Retinal pigment epithelial cell (primary cell): ENCODE measurements at regions not wholly inside any gene's neighbourhood (a gene's known extent, or its start where the extent isn't known, plus 50 kb on each side); places are given as distances from the start of the nearest gene placed in this dataset.
"Not testable (repeated sequence)": the region's sequence is repeated elsewhere in the genome, so short reads cannot be mapped to it uniquely, and the experiment has no call there.

Experiments
- DNase-seq: peaks from one replicate; pipeline ENCODE4 v3.0.0-alpha.2; 2010; ENCODE audit warnings: low read depth
- H3K4me3 ChIP-seq: 2 replicates; pipeline ENCODE4 v1.5.1; 2011; ENCODE audit warnings: mild to moderate bottlenecking, low read length, control low read depth, moderate library complexity
- TF ChIP-seq, protein P1 (sequence below): conservative IDR thresholded peaks from 2 replicates; pipeline ENCODE4 v1.5.1; 2011; ENCODE audit warnings: low read depth, low read length, control low read depth, inconsistent platforms

DNA sequence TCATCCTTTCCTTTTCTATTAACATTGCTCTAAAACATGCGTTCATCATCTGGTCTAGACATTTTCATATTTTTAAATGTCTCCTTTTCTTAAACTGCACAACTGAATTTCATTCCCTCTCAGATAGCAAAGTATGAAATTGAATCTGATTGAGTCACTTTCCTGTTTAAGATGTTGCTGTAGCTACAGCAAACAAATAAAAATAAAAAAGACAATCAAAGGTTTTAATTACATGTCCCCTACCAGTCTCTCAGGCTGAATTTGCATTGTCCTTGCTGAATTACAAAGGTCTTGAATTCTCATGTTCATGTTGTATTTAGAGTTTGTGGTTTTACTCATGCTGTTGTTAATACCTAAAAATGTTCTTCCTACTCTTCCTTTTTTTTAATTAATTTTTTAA, 537.9 kb upstream of the LRATD1 start:
- TF ChIP-seq, protein P1, sequence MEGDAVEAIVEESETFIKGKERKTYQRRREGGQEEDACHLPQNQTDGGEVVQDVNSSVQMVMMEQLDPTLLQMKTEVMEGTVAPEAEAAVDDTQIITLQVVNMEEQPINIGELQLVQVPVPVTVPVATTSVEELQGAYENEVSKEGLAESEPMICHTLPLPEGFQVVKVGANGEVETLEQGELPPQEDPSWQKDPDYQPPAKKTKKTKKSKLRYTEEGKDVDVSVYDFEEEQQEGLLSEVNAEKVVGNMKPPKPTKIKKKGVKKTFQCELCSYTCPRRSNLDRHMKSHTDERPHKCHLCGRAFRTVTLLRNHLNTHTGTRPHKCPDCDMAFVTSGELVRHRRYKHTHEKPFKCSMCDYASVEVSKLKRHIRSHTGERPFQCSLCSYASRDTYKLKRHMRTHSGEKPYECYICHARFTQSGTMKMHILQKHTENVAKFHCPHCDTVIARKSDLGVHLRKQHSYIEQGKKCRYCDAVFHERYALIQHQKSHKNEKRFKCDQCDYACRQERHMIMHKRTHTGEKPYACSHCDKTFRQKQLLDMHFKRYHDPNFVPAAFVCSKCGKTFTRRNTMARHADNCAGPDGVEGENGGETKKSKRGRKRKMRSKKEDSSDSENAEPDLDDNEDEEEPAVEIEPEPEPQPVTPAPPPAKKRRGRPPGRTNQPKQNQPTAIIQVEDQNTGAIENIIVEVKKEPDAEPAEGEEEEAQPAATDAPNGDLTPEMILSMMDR, result no peak
- H3K4me3 ChIP-seq, result no peak overlapping the region
- no peak for DNase-seq

DNA sequence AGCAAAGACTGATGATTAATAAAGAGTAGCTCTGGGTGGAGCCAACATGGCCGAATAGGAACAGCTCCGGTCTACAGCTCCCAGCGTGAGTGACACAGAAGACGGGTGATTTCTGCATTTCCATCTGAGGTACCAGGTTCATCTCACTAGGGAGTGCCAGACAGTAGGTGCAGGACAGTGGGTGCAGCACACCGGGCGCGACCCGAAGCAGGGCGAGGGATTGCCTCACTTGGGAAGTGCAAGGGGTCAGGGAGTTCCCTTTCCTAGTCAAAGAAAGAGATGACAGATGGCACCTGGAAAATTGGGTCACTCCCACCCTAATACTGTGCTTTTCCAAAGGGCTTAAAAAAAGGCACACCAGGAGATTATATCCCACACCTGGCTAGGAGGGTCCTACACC, 533.4 kb upstream of the LRATD1 start:
- H3K4me3 ChIP-seq, DNase-seq: not testable (repeated sequence)

DNA sequence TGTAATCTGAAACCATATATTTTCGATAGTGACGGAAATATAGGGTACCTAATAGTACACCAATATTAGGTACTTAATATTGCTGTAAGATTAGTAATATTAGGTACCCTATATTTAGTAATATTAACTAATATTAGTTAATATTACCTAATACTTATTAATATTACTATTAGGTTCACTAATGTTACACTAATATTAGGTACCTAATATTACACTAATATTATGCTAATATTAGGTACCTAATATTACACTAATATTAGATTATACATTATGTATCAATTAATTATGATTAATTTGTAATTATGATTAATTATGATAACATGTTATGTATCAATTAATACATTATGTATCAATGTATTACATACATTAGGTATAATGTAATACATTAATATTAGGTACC, 518.2 kb upstream of the LRATD1 start:
- DNase-seq, result no peak
- no peak overlapping the region for H3K4me3 ChIP-seq
- TF ChIP-seq, protein P1, result no peak

DNA sequence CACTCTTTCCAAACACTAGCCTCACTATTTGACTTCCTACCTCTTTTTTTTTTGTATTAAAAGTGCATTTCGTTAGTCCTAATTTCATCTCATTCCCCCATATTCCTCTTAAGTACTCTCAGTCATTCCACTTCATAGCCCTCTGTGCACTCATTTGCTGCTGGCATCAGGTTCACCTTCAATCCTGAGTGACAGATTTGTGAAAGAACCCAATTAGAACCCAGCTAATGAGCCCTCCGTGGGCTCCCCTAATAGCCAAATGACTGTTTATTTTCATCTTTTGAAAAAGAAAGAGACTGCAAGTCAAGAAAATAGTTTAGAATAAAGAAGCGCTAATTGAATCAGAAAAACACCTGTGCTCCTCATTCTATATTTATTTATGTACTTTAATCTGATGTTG, 512.1 kb upstream of the LRATD1 start:
- no peak overlapping the region for H3K4me3 ChIP-seq
- DNase-seq, result peak; percentile 2
- TF ChIP-seq, protein P1, result no peak

DNA sequence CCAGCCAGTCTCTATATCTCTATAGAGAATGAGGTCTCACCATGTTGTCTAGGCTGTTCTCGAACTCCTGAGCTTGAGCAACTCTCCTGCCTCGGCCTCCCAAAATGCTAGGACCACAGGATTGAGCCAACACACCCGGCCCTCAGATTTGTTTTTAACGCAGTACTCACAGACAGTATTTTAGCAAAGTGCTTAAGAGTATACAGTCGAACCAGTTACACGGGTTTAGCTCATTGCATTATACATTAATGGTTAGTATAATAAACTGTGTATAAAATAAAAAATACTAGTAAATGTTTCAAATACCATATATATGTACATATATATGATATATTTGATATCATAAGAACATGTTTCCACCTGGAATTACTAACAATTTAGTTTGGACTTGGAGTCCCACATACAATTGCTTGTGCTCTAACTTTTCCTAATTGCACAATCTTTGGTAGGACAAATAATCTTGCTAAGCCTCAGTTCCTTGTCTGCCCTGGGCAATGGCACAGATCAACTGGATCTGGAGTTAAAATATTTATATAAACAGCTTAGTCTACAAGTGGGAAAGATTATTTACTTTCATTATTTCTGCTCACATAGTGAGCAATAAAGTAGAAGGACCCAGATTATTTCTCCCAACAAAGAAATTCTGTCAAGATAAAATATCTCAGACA, 508.9 kb upstream of the LRATD1 start:
- no peak for DNase-seq
- no peak overlapping the region for H3K4me3 ChIP-seq
- TF ChIP-seq, protein P1, result no peak

DNA sequence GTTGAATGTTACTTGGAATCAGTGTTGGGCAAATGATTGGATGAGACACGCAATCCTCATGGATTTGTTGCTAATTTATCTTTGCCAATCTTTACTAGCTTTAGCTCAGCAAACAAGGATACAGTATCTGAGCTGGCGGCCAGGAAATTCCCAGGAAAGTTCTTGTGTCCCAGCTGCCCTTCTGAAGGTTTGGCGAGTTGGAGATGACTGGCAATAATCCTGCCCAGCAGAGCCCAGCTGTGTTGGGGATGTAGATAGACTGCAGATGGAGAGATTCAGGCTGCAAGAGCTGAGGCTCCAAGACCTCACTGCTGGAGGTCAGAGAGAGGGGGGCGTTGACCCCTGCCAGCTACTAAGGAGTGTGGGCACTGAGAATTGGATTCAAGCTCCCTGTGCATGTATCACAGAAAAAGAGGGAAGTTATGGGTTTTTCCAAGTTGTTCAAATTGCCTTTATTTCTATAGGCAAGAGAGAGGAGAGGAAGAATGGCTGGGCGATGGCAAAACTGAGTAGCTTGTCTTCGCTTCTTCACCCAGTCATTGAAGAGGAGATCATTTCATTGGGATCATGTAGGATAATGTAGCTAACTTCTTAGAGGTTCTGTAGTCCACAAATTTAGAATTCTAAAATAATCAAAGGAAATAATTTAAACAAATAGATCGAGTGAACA, 506.8 kb upstream of the LRATD1 start:
- TF ChIP-seq, protein P1, result no peak
- H3K4me3 ChIP-seq, result no peak overlapping the region
- no peak for DNase-seq

DNA sequence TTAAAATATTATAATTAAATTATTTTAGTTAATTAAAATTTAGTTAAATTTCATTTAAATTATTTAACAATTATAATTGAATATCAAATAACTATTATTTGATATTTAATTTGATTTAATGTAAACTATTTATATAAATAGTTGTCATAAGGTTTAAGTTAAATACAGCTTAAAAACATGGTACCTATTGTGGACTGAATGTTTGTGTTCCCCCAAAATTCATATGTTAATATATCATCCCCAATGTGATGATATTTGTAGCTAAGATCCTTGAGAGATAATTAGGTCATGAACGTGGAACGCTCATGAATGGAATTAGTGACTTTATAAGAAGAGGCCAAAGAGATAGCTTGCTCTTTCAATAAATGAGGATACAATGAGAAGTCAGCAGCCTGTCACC, 505.7 kb upstream of the LRATD1 start:
- TF ChIP-seq, protein P1, result no peak
- no peak for DNase-seq
- H3K4me3 ChIP-seq, result no peak overlapping the region
